ENCODE measurements at regions not wholly inside any gene's neighbourhood (a gene's known extent, or its start where the extent isn't known, plus 50 kb on each side); places are given as distances from the start of the nearest gene placed in this dataset.

DNA sequence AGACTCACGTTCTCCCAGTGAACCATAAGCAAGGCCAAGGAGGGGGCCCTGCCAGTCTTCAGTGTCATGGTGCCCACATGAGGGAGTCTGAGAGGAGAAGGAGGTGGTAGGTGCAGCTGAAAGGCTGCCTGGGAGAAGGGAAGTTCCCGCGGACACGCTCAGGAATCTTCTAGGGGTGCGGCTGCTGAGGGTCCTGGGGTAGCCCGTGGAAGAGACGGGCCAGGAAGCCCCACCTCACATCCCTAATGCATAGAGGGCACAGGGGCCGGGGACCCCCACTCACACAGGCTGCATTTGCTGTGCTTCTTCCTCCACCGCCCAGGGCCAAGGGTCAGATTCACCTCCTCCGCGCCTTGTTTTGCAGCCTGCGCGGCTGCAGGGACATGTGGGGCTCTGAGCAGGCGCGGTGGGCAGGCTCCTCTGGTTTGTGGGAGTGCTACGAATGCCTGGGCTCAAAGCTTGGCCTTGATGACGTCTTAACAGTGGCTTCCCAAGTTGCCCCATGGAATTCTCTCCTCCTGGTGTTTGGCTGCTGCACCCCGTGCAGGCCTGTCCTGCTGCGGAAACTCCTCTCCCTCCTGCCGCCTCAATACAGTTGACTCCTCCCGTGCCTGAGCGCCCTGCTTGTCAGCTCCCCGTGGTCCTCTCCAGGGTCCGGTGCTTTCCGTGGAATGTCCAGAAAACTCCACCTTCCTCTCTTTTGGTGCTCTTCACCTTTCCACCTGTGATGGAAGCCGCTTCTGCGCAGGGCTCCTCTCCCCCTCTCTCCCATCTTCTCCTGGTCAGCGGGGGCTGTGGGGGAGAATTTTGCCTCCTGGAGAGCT lies 95.7 kb downstream of the VAPA start:
- no peak for DNase-seq

DNA sequence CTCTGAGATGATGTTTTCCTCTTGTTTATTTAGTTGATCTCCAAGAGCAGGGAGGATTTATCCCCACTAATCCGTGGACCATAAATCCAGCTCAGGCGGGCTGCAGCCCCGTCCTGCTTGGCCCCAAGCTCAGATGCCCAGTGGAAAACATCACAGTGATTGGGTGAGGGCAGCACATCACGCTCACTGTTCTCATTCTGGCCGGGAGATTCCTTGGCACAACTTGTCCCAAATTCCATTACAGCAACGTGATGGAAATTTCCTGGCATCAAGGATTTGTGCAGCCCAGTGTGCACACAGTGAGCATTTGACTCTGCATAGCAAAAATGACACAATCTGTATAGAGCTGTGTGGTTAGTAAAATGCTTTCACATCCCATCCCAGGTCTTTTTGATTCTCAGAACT lies 96.8 kb downstream of the VAPA start:
- peak; percentile 94 for DNase-seq

DNA sequence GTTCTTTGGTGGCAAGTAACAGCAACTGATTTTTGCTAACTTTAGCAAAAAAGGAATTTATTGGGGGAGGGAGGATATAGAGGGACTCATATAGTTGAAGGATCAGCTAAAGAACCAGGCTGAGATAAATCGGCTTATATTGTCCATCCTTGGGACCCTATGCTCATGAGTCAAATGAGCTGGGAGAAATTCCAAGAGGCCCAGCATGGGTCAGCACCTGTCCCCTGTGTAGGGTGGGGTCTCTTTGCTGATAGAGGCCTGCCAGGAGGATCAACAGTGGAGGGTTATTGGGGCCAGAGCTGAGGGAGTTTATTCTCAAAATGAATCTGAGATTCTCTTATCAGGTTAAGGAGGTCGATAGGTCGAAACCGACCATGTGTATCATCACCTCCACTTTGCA lies 97.2 kb downstream of the VAPA start:
- no peak for DNase-seq

DNA sequence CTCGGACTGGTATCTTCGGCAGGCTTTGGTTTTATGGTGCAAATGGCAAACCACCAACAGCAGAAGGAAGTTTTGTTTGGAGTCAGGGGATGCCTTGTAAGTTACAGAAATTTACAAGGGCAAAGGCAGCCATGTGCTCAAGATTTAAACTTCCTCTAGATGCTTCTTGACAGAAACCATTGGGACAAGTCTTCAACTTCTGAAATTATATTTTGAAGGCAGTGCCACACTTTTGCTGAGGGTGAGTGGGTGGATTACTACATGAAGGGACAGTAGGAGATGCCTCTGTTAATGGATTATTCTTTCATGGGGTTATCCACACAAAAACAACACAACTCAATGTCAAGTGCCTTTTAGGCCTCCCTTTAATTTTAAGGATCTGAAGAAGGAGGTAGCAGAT lies 97.9 kb downstream of the VAPA start:
- no peak for DNase-seq

DNA sequence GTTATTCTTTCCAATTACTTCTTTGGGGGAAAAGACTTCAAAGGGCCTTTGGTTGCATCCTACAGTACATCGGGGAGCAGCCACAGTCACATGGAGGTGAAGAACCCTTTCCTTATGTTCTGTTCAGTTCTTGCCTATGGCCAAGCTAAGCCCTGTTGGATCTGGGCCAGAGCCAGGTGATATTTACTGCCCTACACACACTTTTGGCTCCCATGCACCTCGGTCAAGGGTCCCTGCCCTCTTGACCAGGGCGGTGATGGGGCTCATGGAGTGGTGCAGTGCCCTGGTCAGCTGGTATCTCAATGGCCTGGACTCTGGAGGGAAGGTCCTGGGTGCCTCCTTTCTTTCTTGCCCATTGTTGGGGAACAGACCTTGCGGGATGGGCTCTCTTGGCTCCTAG lies 98.7 kb downstream of the VAPA start:
- no peak for DNase-seq

DNA sequence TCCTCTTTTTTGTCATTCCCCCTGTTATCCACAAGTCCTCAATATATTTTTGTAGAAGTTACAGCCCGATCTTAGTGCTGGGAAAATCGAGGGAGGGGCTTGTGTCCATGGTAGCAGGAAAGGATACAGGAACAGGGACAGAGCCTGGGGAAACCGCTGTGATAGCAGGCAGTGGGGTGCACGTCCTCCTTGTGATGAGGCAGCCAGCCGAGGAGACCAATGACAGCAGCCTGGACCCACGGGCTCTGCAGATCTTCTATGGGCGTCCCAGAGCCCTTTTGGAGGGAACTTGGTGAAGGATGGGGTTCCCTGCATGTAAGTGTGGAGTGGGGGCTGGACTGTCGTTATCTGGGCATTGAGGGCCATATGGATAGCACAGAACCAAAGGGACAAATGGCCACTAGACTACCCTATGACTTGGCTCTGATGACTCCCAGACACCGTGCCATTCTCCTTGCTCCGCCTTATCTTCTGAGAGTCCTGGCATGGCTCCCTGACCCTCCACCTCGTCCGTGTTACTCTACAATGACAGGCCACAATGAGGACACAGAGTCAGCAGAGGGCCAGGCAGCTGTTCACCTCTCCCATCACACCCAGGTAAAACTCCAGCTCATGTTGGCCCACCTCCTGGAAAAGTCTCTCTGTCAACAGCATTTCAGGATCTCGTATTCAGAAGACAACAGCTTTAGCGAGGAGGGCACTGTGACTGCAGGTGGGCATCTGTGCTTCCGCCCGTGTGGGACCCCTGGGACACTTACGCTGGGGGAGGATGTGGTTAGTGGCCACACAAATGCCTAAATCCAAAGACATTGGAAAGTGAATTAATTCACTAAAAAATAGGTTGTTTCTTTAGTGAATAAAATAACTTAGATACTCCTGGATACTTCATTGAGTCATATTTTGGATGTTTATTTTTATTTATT lies 100.1 kb downstream of the VAPA start:
- no peak for DNase-seq

DNA sequence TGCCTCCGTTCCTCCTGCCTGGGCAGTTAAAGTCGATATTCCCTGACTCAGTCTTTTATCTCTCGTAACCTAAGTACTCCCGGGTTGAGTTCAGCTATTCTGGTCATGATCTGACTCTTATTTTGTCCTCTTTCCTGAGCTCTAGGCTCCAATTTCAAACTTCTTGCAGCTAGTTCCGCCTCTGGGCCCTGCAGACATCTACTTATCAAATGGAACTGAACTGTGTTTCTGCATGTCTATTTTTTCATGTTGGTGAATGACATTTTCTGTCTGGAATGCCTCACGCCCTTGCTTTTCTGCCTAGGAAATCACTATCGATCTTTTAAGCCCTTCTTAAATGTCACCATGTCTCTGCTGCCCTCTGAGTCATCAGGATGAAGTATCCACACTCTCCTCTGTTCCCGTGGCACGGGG lies 101.5 kb downstream of the VAPA start:
- no peak for DNase-seq

DNA sequence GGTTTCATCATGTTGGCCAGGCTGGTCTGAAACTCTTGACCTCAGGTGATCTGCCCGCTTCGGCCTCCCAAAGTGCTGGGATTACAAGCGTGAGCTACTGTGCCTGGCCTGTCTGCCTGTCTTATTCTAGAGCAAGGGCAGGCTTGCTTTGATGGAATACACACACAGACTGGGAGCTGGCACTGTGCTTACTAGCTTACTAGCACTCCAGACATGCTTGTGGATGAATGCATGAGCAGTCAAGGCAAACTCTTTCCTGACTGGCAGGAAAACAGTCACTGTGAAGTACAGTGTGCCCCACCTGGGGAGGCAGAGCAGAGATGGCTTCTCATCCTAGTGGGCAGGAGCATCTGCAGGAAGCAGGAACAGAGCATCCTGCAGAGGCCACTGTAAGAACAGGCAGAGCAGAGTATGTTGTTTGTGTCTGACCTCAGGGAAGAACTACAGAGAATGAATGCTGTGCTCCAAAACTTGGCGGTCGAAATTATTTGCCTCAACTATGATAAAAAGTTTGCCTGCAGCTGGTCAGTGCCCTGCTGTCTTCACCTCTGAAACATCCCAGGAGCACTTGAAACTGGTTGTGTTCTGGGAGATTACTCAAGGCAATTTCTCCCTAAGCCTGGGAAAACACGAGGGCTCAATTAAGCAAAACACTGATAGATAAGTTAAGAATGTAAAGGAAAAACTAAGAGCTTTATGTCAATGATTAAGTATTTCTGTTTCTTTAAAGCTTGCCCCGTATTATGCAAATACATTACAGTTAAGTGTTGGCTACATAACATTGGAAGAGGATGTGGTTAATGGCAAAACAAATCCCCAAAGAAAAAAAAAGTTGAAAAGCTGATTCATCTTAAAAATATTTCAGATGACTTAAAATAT lies 102.4 kb downstream of the VAPA start:
- no peak for DNase-seq

DNA sequence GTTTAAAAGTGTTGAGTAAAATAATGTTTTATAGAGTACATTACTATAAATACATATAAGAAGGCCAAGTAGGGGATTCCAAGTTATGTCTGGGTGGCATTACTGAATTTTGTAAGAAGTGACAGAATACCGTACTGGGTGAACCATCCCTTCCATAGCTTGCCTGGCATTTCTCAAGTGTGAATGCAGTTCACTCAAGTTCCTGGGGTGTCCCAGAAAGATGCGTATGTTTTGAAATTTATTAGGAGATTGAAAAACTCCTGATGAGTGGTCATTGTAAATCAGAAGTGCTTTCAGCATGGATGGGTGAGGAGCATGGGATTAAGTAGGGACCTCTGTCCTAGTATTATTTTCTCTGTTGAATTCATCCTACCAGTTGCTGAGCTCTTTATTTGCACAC lies 103.2 kb downstream of the VAPA start:
- DNase-seq, result no peak

DNA sequence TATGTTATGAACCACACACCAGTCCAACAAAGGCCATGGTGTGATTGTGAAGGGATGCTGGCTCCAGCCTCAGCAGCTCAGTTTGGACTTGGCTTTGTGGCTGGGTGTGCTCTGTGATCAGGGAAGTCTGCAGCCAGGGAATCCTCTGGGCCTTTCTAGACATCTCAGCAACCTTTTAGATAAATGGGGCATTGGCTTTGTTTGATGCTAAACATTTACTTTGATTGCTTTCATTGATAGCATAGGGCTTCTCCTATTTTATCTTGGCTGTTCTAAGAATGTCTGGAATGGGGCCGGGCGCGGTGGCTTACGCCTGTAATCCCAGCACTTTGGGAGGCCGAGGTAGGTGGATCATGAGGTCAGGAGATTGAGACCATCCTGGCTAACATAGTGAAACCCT lies 104.5 kb downstream of the VAPA start:
- DNase-seq, result no peak

DNA sequence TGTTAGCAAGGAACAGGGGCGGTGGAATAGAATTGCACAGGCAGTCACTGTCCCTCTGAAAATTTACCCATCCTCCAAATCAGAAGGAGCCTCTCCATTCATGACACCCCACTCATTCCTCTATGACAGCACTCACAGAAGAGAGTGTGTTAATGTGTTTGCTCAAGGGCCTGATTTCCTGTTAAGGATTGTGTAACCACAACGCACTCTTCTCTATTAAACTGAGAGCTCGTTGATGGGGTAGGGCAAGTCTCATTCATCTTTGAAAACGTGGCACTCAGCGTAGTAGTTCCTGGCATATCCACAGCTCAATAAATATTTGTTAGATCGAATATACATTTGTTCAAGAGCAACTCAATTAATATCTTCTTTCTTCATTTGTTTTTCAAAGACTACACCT lies 106.4 kb downstream of the VAPA start:
- DNase-seq, result no peak

DNA sequence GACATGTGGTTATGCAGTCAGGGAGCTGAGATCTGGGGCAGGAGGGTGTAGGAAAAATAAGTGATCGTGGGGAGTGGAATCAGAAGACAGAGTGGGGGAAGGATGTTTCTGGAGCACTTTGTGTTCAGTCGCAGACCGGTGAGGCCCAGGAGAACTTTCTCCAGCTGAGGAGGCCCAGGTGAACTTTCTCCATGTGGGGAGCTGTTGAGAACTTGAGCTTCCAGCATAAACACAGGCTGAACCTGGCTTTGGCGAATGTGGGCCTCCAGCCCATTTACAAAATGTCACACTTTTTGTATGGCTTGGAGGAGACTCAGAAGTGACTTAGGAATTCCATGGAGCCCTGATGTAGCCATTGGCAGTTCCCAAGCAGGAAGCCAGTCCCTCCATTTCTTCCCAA lies 108.5 kb downstream of the VAPA start:
- no peak for DNase-seq

DNA sequence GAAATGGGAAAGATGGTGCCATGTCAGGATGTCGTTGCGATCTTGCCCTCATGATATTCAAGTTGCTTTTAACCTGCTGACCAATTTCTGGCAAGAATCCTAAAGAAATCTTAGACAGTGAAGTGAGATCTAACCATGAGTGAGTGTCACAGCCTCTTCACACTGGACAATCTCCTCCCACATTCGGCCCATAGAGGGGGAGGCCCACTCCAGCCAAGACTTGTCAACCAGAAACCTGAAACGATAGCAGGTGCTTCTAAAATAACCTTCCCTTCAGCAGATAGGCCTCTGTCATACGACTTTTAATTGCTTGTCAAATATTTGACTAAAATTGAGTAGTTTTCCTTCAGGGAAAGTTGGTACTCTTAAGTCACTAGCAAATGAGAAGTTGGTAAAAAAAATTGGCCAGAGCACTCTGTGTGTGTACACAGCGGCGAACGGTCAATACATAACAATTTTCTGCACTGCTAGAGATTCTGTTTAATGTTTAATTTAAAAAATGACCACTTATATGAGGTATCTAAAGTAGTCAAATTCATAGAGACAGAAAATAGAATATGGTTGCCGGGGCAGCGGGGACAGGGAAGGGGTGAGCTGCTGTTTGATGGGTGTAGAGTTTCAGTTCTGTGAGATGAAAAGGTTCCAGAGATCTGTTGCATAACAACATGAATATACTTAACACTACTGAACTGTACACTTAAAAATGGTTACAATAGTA lies 110.2 kb downstream of the VAPA start:
- DNase-seq, result peak; percentile 27

DNA sequence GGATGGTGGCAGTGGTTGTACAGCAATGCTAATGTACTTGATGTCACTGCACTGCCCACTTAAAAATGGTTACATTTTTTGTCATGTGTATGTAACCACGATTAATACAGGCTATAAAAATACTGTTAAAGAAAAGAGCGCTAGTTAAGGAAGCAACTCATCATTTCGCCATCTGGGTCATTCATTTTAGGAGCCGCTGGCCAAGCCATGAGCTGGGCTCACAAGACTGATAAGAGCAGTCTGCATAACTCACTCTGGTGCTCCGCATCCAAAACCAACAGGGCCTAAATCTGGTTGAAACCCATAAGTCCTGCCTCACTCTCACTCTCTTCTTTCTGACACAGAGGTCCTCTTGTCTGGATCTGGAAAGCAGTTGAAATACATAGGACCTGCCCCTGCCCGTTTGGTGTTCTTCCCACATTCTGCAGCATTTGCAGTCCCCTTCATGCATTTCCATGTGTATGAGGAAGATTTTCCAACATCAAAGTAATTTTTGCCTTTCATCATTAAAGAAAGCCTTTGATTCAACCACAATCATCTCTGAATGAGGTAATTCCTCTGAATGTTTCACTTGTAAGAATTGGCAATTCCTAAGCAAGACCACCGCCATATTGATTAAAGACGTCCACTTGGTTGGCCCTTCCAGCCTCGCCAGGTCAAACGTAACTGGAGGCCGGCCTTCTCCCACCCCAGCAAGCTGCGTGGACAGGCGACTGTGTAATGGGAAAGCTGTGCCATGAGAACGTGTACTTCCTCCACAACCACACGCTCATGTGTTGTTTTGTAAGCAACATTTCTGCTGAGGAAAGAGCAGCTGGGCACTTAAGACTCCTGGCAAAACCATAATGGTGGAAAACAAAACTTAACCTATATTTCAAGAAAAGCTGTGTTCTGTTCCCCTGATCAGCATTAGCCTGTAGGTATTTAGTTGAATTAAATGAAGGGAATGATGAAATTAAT lies 112.2 kb downstream of the VAPA start:
- DNase-seq, result no peak

DNA sequence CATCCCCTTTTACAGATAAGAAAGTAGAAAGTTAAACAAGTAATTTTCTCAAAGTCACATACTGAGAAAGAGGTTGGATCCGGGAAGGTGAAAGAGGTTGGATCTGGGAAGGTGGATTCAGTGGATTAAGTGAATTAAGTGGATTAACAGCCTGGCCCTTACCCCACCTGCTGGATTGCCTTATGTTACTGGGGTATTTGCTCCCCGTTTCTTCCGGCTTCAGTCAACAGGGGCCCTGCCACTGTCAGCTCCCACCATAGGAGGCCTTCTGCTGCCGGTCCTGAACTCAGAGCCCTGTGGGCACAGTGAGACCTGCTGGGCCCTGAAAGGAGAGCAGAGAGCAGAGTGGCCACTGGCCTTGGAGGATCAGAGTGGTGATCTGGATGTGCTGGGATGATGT lies 113.2 kb downstream of the VAPA start:
- DNase-seq, result no peak

DNA sequence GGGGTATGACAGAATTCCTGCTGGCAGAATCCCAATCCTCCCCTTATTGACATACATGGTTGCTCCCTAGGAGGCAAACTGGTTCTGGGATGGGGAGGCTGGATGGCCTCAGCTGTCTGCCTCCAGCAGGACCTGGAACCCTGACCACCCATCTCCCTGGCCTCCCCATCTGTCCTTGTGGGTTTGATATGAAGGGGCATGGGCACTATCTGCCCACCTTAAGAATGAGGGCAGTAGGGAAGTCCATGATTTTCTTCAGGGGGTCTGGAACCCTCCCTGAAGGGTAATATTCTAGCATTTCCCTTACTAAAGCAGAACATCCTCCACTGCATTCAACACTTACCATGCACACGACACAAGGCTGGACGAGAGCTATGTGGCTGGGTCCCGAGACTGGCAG lies 113.6 kb downstream of the VAPA start:
- DNase-seq, result no peak

DNA sequence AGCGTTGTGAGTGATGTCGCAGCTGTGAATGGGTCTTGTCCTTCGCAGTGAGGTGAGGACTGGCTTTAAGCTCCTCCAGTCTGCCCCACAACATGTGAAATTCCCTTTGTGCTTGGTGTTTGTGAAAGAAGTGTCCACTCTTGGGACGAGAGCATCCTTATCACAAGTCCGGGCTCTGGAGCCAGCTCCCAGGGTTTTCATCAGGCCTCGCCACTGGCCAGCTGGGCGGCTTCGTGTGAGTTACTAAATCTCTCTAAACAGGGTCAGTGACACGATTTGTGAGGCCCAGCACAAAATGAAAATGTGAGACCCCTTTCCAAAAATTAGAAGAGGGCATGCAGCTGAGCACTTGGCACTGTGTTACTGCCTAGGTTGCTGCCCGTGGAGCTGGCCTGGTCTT lies 115.9 kb downstream of the VAPA start:
- DNase-seq, result no peak

DNA sequence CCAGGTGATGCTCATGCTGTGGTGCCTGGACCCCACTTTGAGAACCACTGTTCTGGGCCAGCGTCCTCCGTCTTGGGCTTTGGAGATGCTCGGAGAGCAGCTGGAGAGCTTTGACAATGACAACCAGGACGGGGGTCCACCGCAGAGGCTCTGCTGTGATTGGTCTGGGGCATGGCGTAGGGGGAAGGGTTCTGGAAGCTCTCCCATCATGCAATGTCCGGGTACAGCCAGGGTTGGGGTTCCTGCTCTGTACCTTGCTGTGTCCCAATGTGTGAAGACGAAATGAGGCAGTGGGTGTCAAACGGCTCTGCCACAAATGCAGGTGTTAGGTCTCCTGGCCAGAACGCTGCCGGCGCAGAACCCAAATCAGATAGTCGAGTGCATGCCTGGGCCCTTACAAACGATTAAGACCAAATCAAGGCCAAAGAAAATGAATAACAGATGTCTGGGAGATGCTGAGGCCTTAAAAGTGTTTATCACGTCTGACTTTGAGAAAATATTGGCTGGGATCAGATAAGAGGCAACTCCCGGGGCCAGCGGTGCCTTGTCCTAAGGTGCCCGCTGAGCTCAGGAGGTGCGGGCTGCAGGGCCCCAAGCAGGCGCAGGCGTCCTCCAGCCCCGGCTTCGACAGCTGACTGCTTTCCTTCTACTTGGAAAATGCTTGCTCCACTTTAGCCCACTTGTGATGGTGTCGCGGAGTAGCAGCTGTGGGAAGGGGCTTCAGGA lies 117.2 kb downstream of the VAPA start:
- no peak for DNase-seq

DNA sequence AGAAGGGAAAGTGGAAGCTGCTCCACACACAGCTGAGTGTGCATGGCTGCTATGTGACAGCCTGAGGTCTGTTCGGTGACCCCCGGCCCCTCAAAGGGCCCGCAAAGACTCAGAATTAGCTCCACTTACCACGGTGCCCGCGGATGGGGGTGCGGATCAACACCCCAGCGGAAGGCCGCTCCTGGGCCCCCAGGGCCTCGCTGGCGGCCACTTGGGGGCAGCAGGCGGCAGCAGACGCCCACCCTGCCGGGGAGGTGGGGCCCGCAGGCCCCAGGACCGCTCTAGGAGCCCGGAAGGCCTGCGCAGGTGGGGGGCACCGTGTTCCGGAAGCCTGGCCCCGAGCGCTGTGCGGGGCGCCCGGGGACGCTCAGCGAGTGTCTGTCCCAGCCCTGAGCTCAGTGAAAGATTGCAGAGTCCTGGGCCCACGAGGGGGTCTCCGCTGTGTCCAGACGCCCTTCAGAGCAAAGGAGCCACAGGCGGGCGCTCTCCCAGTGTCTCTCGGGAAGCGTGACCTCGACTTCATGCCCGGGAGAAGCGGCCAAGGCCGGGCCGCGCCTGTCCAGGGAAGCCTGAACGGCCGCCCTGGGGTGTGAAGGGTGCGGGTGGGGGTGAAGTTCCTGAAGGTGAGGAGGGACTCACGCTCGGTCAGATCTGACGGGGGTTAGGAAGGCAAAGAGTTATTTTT lies 118.7 kb downstream of the VAPA start:
- DNase-seq, result peak; percentile 62
